GM21825 (cell line): ENCODE measurements at regions not wholly inside any gene's neighbourhood (a gene's known extent, or its start where the extent isn't known, plus 50 kb on each side); places are given as distances from the start of the nearest gene placed in this dataset.

Source experiments
- ATAC-seq: cut with Tn5 transposase; IDR thresholded peaks from one replicate; pipeline ENCODE4 v1.9.1; 2021; ENCODE audit warnings: mild to moderate bottlenecking, moderate library complexity; ENCODE audit not compliant: unreplicated experiment

- ATAC-seq: no peak
Observed at GRCh38 chr18:78768656-78769501, 210.7 kb upstream of the SALL3 start.

- ATAC-seq: no peak
Observed at GRCh38 chr18:78769502-78770105, 210.0 kb upstream of the SALL3 start.

GRCh38 chr18:78770139-78770822 lies 209.3 kb upstream of the SALL3 start:
- no peak for ATAC-seq

GRCh38 chr18:78770823-78771139 lies 208.8 kb upstream of the SALL3 start:
- ATAC-seq: no peak

- ATAC-seq: no peak
Observed at GRCh38 chr18:78771496-78772359, 207.9 kb upstream of the SALL3 start.

- ATAC-seq: no peak
Observed at GRCh38 chr18:78772360-78773302, 207.0 kb upstream of the SALL3 start.

- ATAC-seq: no peak
Observed at GRCh38 chr18:78773303-78773755, 206.3 kb upstream of the SALL3 start.

GRCh38 chr18:78773819-78774218 lies 205.8 kb upstream of the SALL3 start:
- no peak for ATAC-seq

- no peak for ATAC-seq
Observed at GRCh38 chr18:78774741-78775141, 204.9 kb upstream of the SALL3 start.

GRCh38 chr18:78776151-78776550 lies 203.5 kb upstream of the SALL3 start:
- ATAC-seq: no peak

- ATAC-seq: no peak
Observed at GRCh38 chr18:78776706-78777285, 202.8 kb upstream of the SALL3 start.

GRCh38 chr18:78777992-78778391 lies 201.6 kb upstream of the SALL3 start:
- no peak for ATAC-seq

- no peak for ATAC-seq
Observed at GRCh38 chr18:78778651-78779050, 201.0 kb upstream of the SALL3 start.

- no peak for ATAC-seq
Observed at GRCh38 chr18:78779996-78780718, 199.5 kb upstream of the SALL3 start.

GRCh38 chr18:78780719-78781600 lies 198.7 kb upstream of the SALL3 start:
- no peak for ATAC-seq

- ATAC-seq: no peak
Observed at GRCh38 chr18:78781601-78781960, 198.0 kb upstream of the SALL3 start.

GRCh38 chr18:78782951-78783563 lies 196.6 kb upstream of the SALL3 start:
- no peak for ATAC-seq

- no peak for ATAC-seq
Observed at GRCh38 chr18:78783564-78783960, 196.1 kb upstream of the SALL3 start.
